ENCODE measurements at regions not wholly inside any gene's neighbourhood (a gene's known extent, or its start where the extent isn't known, plus 50 kb on each side); places are given as distances from the start of the nearest gene placed in this dataset.

- no peak for DNase-seq
Measured at GRCh38 chr14:94884616-94885230, 114.8 kb upstream of the GSC start.

DNA sequence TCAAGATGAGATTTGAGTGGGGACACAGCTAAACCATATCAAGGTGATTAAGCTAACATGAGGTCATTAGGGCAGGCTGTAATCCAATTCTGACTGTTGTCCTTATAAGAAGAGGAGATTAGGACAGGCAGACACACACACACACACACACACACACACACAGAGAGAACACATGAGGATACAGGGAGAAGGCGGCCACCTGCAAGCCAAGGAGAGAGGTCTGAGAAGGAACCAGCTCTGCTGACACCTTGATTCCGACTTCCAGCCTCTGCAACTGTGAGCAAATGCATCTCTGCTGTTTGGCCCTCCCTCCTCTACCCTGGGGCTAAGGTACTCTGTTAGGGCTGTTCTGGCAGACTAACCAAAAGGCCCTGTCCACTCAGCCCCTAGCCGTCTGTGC is 112.5 kb upstream of the GSC start:
- DNase-seq = peak in 1 of 2 experiments; percentile 16

DNA sequence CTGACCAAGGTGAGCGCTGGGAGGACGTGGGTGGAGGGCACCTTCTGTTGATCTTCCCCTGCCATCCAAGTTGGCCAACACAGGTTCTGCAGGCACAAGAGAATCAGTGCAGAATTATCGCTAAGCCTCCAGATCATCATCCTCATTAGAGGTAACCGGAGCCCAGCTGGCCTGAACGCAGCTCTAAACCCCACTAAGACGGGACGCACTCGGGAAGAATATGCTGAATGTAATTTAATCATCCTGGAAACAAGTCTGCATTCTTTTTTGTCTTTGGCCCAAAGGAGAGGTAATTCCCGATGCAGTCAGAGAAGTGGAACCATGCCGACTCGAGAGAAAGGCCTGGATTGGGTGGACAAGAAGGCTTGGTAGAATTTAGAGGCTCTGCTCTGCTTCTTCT is 111.0 kb upstream of the GSC start:
- peak; percentile 58 to 84 for DNase-seq

GRCh38 chr14:94880106-94880505 is 110.2 kb upstream of the GSC start:
- DNase-seq = no peak

DNA sequence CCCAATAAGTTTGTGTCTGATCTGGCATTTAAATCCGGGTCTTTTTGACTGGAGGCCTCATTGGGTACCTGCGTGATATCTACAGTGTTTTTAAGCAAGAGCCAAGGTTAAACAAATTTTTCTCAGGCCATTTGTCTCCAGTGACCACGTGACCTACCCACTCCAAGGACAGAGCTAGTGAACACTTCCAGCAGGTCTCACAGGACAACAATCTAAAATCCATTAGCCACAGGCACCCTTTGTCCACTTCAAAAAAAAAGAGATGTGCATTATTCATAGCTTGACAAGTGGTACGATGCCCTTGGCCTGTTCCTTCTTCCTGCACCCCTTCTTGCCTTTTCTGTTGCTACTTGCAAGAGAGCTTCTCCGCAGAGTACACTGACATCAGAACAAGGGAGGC is 109.6 kb upstream of the GSC start:
- DNase-seq = no peak

DNA sequence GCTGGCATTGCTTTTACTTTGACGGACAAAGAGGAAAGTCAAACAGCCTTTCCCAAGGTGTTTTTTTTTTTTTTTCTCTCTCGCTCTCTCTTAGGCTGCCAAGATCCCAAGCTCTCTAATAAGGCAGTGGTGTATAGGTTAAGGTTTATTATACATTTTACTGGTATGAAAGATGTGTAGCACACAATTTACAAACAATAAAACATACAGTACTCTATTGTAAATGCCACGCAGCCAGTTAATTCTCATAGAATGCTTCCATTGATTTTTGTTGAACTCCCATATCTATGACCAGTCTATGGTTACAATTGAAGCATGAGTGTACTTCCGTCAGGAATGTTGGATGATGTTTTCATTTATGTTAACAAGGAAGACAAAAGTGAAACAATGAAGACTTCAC is 106.4 kb upstream of the GSC start:
- DNase-seq = no peak

- no peak for DNase-seq
Measured at GRCh38 chr14:94875256-94875655, 105.3 kb upstream of the GSC start.

DNA sequence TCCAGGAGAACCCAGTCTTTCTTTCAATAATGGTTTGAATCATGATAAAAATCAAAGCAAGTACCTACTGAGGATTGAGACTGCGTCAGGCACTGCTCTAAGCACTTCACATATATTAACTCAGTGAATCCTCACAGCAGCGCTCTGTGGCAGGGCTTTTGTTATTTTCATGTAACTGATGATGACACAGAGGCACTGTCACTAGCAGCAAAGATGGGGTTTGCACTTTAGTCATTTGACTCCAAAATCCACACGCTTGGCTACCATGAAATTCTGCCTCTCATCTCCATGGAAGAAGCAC is 98.8 kb upstream of the GSC start:
- DNase-seq = no peak

- peak in 1 of 2 experiments; percentile 36 for DNase-seq
Measured at GRCh38 chr14:94867946-94868771, 98.2 kb upstream of the GSC start.

DNA sequence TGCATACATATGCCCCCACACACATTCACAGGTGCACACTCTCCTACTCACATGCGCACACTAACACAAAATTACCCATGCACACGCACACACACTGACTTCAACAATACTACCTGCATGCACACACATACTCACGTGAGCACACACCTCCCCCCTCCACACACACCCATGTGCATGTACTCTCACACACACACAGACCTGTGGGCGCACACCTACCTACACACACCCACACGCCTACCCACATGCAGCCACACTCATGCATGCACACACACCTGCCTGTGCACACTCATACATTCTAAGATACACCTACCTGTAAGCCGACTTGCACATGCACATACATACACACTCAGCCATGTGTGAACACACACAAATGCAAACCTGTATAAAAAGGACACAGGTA is 97.3 kb upstream of the GSC start:
- no peak for DNase-seq

DNA sequence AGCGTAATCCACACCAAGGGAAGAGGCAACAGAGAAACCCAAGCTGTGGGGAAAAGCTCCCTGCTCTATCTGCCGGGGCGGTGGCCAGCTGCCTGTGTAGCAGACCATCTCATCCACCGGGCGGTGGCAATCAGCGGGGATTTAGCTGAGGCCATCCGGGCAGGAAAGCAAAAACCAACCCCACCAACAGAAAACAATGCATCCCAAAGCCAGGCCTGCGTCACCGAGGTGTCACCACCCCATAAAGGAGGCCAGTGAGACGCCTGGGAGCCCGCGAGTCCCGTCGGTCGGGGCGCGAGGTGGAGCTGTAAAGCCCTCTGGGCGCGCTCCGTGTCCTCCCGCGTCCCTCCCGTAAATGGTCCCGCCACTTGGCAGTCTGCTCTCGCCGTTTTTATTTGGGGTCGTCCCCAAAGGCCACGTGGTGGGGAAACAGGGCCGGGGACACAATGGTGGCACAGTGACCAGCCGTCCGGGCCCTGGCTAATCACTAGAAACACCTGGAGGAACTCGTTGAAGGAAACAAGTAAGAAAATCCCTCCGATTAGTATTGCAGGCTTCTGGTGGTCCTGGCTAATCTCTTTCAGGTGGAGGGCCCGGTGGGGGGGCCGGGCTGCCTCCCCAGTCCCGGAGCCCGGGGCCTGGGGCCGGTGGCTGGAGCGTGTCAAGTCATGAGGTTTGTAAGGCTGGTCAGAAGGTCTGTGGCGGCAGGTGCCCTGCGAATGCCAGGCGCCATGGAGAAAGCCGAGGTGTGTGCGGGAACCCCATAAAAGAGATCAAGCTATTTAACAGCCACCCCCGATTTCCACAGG is 94.7 kb upstream of the GSC start:
- DNase-seq = peak; percentile 24 to 78

GRCh38 chr14:94863366-94863765 is 93.5 kb upstream of the GSC start:
- no peak for DNase-seq

- DNase-seq = no peak
Measured at GRCh38 chr14:94857950-94858349, 88.0 kb upstream of the GSC start.

GRCh38 chr14:94853920-94854319 is 84.0 kb upstream of the GSC start:
- DNase-seq = no peak

- no peak for DNase-seq
Measured at GRCh38 chr14:94850309-94851211, 80.6 kb upstream of the GSC start.

- no peak for DNase-seq
Measured at GRCh38 chr14:94844593-94845152, 74.8 kb upstream of the GSC start.

DNA sequence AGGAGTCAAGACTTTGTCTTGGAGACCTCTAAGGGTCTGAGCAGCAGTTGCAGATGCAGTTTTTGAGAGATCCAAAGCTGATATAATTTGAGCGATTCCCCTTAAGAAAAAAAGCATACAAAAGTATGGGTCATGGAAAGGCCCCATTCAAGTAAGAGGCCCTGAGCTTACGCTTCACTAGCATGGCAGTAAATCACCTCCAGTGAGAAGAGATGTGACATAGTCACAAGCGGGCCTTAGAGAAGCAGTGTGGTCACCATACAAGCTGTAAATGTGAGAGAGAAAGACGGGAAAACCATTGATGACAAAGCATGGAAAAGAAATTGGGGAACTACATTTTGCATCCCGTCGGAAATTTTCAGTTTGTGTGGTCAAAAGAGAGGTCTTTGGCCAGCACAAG is 70.6 kb upstream of the GSC start:
- no peak for DNase-seq

DNA sequence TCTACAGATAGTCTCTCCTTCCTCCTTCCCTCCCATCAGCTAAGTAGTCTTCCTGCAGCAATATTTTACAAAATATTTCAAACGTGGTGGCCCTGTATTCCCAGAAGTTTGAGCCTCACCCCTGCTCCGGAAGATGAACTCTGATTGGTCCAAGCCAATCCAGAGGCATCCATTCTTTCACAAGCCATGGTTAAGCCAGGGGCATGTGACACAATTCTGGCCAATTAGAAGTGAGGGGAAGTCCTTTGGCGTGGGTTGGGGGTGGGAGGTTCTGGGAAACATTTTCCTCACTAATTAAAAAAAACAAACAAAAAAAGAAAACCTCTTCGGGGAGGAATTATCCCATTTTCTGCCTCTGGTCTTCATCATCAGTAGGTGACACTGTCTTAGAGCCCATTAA is 69.4 kb upstream of the GSC start:
- DNase-seq = no peak

DNA sequence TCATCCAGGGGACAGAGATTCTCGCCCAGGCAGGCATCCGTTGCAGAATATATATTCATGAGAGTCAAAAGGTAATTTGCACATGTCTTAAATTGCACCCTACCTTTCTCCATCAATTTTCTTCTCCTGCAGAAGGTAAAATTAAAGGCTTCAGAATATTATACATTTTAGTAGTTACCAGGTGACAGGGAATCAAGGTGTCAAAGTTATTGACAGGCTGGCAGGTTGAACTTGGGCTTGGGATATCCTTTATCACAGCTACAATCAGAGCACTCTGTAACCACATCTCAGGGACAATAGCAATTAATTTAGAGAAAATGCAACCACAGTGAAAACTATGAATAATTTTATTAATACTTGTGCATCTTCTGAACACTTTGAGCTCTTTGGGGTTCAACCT is 66.9 kb upstream of the GSC start:
- no peak for DNase-seq

- DNase-seq = no peak
Measured at GRCh38 chr14:94833633-94834032, 63.7 kb upstream of the GSC start.

DNA sequence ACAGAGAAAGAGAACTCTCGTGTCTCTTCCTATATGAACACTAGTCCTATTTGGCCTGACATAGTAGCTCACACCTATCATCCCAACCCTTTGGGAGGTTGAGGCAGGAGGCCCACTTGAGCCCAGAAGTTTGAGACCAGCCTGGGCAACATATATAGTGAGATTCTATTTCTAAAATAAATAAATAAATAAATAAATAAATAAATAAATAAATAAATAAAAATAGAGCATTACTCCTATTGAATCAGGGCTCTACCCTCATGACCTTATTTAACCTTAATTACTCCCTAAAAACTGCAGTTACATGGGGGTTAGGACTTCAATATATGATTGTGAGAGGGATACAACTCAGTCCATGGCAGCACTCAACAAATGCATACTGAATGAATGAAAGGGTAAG is 61.2 kb upstream of the GSC start:
- no peak for DNase-seq

- no peak for DNase-seq
Measured at GRCh38 chr14:94827711-94828447, 58.0 kb upstream of the GSC start.
